Activated CD4-positive, alpha-beta T cell treated with anti-CD3 and anti-CD28 coated beads for 24 hours (primary cell): ENCODE measurements at regions not wholly inside any gene's neighbourhood (a gene's known extent, or its start where the extent isn't known, plus 50 kb on each side); places are given as distances from the start of the nearest gene placed in this dataset.

Experiments used
- DNase-seq, 2 donors: peaks; one replicate each; pipeline ENCODE4 v3.0.0-alpha.2; 2020; ENCODE audit warnings: low read depth in 2 of 2

DNA sequence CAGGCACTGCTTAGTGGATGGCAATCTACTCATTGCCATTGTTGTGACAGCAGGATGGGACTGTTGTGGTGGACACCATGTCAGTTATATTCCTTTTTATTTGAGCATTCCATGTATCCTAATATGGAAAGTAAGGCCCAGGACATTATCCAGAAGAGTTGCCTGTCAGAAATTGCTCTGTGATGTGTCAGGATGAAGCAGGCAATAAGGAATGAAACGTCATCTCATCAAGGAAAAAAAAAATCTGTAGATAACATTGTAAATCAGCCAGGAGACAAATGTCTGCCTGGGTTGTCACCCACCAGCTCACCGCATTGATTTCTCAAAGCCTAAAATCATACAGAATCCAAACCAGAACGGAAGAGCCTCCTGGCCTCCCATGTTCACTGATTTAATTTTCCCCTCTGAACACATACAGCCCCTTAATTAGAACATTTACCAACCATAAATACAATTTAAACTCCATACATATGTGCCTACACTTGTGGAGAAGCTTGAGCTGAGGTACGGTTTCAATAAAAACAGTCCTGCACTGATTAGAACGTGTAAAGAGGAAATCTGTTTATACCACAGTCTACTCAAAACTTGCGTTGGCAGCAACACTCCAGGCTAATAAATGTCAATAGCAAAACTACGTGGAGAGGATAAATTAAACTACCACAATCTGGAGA is 73.9 kb downstream of the FOXD1 start:
- no peak for DNase-seq

DNA sequence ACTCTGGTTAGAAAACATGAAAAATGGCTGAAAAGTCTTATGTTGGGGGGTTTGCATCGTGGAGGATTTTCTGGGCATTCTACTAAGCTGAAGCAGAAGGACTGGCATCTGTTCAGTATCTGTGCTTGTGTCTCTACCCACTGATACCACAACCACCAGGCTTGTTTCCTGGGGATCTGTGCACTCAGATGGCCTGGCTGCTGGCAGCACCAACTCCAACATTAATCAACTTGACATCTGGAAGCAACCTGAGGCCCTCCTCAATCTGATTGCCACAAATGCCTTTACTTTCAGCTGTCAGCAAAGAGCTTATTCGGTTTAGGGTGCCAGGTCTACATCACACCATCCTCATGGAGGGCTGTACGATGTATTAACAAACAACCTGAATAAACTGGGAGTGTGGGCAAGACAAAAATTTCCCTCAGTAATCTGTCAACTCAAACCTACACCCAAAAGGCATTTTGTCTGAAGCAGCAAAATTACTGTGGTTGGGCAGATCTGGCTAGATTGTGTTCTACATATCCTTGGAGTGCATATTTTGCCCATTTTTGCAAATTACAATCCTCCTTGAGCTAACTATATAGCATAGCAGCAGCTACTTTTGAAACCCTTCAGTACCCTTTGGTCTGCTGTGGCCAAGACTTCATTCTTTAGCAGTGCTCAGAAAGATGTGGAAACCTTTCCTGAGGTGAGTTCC is 74.6 kb downstream of the FOXD1 start:
- no peak for DNase-seq

DNA sequence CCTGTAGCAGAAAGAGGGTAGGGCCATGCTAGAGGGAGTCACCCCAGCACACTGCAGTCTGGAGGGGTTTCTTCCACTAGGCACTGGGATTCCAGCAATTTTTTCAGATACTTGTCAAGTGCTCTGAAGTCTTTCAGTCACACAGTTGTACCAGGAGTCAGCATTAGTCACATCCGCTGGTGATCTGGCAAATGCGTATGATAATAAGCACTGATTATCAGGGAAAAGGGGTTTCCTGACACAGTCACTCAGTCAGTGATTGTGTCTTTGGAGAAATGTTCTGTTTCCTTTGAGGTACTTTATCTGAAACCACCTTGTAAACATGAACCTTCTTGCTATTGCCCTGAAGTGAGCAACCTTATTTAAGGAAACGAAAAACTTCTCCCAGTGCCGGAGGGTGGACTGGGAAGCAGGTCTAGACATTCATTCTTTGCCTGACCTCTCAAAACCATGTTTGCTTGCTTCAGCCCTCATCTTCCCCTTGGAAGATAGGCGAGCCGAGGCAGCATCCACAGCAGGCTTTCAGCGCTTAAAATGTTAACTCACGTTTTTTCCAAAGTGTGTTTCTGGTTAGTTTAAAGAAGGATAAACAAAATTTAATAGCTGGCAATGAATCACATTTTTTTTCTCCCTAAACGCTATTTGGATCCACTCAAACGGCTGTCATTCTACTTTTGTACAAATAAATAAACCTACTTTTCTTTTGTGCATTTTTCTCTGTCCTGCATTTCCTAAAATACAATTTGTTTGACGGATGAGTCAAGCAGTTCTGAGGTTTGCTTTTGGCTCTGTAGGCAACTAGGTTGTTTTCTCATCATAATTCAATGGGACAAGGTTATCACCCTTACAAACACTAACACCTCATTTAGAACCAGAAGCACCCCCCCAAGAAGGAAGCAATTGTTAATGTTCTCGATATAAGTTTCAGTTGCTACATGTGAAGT is 77.7 kb downstream of the FOXD1 start:
- no peak for DNase-seq

DNA sequence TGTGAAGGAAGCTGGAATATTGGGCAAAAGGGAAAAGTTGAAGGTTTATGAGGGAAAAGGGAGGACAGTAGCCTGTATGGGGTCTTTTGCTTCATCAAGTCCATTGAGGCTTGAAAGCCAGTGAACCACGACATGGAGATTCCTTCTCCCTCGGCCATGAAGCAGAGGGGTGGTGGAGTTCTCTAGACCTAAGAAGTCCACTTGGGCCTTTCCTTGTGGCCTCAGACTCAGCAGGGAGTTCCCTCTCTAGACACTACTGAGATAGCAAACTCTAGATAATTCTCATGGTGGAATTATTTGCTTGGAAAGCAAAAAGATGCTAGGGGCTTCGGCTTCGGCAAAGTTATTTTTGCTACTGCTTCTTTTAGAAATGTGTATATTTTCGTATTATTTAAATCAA is 78.5 kb downstream of the FOXD1 start:
- no peak for DNase-seq

DNA sequence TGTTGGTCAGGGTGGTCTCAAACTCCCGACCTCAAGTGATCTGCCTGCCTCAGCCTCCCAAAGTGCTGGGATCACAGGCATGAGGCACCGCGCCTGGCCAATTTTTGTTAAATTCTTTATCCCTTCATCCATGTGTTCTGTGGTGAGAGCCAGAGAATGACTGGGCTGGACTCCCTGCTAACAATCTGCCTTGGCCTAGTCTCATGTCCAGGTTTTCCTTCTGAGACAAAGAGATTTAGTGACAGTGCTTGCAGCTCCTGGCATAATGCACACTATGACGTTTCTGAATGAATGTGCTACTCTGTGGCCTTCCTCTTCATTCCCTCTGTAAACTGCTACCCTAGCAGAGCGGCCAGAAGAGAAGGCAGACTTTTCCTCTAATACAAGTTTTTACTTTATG is 79.3 kb downstream of the FOXD1 start:
- DNase-seq = no peak

DNA sequence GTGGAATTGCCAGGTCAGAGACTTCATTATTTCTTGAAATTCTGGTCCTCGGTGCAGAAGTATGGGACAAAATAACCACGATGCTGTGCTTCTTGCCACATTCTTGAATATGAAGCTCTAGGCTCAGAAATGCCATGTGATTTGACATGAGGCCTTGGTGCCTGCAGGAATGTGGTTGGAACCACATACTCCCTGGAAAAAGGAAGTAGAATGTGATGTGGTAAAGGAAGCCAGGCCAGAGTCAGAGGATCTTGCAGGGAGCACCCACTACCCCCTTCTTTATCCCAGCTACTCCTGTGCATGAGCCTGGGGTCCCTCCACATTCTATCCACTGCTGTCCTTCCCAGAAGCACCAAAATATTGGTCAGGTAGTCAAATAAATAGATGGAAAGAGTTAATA is 80.9 kb downstream of the FOXD1 start:
- DNase-seq = no peak

DNA sequence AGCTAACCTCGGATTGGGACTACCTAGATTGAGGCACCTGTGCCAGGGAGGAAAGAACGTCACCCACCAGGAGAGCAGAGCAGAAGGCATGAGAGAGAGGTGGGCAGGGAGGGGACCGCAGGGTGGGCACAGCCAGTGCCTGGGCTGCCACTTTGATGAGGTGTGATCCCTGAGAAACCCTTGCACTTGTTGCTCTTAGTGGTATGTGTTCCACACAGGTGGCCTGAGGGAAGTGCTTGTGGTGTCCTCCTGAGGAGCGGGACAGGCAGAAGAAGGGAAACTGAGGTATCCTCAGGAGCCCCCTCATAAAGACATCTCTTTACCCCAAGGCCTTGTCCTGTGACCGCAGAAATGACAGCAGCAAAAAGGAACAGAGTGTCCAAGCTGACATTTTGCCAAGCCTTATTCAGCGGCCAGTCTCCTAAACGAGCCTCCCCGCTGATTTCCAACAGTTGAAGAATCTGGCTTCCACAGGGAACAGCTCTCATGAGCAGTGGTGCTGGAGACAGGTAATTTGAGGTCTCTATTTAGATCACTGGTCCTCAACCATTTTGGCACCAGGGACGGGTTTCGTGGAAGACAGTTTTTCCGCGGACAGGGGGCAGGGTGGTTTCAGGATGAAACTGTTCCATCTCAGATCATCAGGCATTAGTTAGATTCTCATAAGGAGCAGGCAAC is 82.4 kb downstream of the FOXD1 start:
- no peak for DNase-seq

DNA sequence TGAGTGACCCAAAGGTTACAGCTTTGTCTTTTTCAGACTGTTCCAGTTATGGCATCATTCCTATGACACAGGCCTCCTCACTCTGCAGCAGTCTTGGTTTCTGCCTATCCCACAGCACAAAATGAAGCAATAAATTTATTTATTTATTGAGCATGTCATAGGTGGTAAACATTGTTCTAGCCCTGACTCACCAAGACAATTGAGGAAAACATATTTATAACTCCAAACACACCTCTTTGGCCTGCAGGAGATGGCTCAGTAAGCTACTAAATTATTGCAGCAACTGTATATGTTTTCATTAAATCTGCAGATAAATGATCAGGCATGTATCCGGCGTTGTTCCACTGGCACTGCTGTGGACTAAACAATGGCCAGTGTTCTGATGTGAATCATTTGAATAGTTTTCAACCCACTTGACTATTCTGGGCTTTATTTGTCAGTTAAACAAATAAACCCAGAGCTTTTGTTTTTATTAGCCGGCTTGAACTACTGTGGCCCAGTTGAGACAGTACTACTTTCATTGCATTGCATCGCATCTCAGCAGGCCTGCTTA is 83.2 kb downstream of the FOXD1 start:
- DNase-seq = no peak

DNA sequence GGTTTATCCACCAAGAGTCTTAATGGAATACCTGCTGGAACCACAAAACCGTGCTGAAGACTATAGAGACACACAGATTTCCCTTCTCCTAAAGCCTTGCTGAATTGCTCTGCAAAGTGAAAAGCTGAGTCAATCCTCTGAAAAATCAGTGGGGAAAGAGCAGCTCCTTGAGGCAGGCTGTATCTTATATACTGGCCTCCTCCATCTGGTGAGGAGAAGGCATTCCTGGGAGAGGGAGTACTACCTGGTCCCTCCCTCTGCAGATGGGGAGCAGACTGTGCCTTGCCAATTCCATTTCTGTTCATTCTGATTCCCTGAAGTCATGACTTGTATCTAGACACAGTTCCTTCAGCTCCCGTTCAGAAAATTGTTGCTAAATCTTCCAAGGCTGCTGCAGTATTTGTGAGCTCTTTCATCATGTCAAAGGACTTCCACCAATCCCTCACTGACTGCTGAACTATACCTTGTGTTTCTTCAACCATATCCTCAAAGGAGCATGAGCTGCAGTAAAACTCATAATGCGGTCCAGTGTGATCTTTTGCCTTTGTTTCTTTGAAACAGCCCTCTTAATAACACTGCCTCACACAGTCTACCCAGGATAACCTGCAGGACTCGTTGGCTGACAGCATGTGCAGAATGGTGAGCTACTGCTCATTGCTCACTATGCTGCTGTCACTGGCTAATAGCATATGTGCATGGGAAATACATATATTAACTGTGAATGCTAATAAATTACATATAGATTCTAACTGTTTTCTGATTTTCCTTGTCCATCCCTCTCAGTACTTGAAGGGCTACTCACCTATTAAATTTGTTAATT is 84.5 kb downstream of the FOXD1 start:
- no peak for DNase-seq

DNA sequence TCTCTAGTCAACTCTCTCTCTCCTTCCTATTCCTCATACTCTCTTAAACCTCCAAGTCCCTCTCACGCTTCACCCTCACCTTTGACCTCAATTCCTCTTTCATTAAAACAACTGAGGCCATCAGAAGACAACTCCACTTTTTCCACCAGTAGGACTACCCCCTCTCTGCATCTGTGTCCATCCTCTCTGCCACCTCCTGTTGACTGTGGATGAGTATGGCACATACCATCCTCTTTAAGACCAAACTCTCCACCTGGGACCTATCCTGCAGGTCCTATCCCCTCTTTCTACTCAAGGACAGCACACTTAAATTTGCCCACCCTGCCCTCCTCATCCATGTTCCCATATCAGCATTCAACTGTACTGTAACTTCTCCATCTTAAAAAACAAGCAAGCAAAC is 89.2 kb downstream of the FOXD1 start:
- DNase-seq = no peak

DNA sequence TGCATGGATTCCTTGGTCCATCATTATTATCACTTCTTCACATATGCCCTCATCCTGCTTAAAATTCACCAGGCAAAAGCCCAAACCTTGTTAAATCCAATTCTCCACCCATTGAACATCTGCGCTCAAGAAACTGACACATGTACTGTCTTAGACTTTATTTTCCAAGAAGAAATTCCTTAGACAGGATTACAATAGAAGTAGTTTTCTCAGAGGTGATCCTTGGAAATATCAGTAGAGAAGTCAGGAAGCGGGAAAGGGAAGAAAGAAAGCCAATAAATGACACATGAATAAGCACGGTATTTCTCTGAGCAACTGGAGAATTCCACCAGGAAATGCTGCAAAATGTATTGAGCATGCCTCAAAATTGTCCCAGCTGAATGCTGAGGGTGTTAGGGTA is 90.2 kb downstream of the FOXD1 start:
- DNase-seq = no peak

DNA sequence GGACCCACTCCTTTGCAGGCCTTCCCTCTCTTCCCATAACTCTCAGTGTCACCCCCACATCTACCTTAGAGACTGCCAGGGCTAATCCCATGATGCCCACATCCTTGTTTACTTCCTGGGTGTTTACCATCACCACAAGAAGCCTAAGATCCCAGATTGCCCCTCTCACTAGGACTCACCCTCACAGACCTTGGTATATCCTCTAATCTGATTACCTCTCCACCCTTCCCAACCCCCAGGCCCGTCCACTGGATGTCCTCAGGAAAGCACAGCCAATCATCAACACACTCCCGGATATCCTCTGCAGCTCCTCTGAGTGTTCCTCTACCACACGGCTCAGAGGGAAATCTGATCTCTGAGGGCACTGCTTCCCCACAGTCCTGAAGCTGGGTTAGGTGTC is 91.0 kb downstream of the FOXD1 start:
- no peak for DNase-seq

DNA sequence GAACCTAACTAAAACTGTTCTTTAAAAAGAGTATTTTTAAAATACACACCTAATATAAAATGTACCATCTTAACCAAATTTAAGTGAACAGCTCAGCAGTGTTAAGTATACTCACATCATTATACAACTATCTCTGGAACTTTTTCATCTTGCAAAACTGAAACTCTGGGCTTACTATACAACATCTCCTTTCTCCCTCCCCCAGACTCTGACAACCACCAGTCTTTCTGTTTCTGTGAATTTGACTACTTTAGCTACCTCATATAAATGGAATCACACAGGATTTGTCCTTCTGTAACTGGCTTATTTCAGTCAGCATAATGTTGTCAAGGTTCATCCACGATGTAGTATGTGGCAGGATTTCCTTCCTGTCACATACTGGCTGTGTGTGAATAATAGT is 93.5 kb downstream of the FOXD1 start:
- DNase-seq = no peak

DNA sequence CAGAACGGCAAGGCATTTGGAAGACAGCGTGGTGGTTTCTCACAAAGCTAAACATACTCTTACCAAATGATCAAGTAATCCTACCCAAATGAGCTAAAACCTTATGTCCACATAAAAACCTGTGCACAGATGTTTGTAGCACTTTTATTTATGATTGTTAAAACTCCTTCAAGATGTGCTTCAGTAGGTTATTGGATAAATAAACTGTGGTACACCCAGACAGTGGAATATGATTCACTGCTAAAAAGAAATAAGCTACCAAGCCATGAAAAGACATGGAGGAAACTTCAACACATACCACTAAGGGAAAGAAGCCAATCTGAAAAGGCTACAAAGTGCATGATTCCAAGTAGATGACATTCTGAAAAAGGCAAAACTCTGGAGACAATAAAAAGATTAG is 94.2 kb downstream of the FOXD1 start:
- no peak for DNase-seq

DNA sequence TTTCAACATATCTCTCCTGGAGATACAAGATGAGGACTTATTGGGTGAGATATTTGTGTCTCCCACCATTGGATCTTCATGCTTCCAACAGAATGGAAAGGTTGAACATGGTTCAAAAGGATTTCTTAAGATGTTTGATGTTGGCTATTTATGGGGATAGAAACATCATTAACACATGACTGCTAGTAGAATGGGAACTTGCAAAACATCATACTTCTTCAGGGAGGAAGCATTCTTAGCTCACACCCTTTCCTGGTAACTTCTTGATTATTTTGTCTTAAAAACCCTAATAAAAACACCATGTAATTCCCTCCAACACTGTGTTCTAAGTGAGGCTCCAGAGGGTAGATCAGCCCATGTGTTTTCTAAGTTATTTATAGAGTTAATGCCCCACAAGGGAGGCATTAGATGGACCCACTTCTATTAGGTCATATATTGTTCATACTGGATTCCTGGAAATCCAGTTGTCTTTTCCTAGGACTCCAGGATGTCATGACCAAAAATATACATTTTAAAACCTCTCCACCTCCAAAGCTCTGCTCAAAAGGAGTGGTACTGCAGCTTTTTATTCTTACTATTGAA is 95.8 kb downstream of the FOXD1 start:
- DNase-seq = no peak

DNA sequence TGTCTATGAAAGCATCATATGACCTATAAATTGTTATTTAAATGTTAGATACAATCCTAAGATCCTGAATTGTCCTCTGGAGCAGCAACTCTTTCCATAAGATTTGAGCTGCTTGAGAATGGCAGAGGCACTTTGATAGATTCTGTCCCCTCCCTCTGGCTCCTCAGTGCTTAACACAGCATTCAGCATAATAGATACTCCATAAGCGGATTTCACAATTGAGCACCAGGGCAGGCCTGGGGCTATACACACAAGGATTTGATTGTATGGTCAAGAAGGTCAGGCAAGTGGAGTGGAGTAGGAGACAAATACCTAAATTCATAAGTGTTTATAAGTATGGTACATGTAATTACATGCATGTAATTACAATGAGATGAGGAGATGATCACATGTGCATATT is 96.3 kb downstream of the FOXD1 start:
- DNase-seq = no peak

DNA sequence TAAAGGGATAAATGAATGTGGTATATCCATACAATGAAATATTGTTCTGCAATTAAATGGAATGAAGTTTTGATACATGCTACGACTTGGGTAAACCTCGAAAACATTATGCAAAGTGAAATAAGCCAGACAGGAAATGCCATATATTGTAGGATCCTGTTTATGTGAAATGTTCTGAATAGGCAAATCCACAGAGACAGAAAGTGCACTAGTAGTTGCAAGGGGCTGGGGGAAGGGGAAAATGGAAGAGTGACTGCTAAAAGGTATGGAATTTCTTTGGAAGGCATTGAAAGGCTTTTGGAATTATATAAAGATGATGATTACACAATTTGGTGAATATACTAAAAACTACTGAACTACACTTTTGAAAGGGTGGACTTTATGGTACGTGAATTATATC is 97.0 kb downstream of the FOXD1 start:
- no peak for DNase-seq

DNA sequence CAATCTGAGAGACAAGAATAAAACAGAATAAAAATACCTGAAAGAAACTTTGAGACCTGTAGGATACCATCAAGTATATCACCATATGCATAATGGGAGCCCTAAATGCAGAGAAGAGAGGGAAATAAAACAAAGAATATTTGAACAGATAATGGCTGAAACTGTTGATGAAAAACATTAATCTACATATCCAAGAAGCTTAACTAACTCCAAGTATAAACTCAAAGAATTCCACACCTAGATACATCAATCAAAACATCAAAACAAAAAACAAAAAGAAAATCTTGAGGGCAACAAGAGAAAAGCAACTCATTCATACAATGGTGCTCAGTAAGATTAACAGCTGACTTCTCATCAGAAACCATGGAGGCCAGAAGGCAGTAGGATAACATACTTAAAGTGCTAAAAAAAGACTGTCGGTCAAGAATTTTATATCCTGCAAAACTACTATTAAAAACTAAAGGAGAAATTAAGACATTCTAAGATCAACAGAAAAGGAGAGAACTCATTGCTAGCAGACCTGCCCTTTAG is 101.6 kb downstream of the FOXD1 start:
- no peak for DNase-seq

DNA sequence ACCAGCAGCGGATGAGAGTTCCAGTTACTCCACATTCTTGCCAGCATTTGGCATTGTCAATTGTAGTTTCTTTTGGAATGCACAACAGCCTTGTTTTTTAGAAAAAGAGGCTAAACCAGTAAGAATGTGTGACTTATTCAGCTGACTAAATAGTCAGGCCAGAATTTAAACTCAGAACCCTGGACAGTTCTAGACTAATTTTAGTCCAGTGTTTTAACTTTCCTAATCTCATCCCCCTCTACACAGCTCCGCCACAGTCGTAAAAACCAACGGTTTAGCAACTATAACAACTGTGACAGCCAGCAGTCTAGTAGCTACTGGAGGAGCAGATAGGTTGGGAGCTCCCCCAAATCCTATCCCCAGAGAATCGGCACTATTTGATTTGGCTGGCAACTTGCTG is 103.7 kb downstream of the FOXD1 start:
- DNase-seq = no peak

DNA sequence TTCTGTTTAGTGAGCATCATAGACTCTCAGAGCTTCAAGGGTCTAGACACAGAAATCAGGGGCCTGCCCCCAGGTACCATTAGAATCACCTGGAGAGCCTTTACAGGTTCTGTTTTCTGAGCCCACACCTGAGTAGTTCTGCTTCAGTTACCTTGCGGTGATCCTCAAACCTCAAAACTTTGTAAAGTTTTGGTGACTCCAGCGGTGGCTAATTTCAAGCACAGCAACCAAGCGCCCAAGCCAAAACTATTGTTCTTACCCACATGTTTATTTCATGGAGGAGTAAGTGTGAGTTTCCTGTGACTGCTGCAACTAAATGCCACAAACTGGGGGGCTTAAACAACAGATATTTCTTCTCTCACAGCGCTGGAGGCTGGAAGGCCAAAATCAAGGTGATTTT is 108.9 kb downstream of the FOXD1 start:
- DNase-seq = no peak
